GM21529 (cell line): ENCODE measurements at regions not wholly inside any gene's neighbourhood (a gene's known extent, or its start where the extent isn't known, plus 50 kb on each side); places are given as distances from the start of the nearest gene placed in this dataset.
A peak's percentile ranks its signal among the peaks of the same experiment; 100 is the strongest.

Source experiments
- ATAC-seq: cut with Tn5 transposase; IDR thresholded peaks from one replicate; pipeline ENCODE4 v1.9.1; 2021; ENCODE audit not compliant: unreplicated experiment

DNA sequence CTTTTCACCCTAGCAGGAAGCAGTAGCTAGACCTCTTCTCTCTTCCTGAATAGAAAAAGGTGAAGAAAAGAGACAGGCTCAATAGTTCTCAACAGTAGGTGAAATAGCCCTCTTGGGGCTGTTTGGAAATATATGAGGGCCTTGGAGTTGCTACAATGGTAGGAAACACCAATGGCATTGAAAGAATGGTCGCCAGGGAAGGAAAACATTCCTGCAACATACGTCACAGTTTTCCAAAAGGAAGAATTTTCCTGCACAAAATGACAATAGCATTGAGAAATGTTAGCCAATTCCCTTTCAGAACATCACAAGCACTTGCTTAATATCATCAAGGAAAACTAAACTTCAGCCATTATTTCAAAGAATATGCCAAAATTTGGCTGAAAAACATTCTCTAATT lies 484.5 kb downstream of the IGSF11 start:
- ATAC-seq = no peak

DNA sequence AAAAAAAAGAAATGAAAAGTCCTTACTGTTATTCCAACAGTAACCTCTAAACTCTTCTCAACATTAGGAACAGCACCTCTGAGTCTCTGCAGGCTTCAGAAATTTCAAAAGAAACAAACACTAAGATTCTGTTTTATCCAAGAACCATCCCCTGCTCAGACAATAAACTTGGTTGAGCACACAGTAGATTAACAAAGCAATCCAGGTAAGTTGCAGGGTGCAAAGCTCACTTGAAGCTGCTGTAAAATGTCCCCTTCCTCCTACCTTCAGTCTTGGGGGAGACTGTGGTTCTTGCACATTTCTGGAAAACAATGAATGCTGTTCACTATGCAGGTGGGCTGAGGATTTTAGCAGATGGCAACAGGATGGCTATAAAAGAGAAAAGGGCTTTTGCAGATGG lies 484.1 kb downstream of the IGSF11 start:
- no peak for ATAC-seq

DNA sequence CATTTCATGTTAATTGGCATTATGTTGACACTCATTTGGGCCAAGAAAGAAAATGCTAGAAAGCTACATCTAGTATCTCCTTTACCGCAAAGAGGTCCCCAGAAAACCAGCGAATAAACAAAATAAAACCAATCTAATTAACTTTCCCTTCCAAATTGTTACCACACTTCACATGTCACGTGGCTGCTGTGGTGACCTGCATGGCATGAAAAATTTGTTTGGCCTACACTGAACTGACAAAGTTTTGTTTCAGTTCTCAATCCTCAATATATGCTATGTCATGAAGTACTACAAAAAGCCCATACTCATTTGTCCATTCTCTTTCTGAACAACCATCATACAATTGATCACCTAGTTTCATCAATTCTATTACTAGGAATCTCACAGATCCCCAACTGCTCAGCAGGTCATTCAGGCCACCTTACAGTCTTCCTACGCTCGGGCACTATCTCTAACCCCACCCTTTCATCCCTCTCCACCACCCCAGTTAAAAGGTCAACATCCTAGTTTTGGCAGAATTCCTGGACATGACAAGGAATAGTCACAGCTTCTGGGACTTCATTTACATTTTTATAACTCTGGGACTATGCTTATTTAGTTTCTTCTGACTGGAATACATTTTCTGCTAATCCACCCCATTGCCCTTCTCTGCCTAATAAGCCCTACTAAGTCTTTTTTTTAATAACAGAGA lies 480.4 kb downstream of the IGSF11 start:
- ATAC-seq = no peak

DNA sequence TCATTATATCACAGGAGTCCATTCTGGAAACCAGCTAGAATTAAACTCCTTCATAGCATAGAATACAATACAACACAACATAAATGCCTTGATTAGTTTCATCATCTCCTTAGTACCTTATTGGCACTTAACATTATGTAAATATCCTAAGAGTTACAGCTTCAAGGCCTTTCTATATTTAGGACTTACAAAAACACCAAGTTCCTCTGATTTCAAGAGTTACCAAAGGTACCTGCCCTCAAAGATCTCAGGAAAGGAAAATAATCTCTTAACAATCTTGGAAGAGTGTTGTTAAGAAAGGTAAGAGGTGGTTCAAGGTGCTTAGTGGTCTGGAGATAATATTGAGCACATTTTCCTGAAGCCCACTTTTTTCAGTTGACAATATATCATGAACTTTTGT lies 477.7 kb downstream of the IGSF11 start:
- ATAC-seq = no peak

DNA sequence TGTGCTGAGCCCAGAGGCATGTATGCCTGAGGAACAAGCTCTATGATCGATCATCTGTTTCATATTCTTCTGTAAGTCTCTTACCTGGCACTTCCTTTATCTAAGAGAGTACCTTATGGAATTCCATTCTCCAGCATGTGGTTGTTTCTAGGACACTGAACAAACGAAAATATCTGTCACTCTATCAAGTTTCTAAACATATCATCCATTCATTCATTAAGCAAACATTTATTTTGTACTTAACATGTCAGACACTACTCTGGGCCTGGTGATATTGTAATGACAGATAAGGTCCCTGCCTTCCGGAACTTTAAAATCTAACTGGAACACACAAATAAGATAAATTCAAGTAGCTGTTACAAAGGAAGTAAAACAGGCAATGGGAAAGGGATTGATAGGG lies 477.1 kb downstream of the IGSF11 start:
- no peak for ATAC-seq

GRCh38 chr3:118559286-118559685 lies 475.4 kb downstream of the IGSF11 start:
- ATAC-seq = no peak

DNA sequence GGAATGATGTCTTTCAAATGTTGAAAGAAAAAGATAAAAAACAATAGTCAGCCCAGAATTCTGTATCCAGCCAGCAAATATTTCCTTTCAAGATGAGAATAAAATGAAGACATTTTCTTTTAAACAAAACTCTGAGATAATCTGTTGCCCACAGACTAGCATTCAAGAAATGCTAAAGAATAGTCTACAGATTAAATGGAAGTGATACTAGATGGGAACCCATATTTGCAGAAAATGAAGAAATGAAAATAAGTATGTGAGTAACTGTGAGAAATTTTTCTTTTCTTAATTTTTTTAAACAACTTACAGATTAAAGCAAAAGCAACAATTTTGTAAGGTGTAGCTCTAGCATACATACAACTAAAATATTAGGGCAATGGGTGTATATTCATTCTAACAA lies 469.8 kb downstream of the IGSF11 start:
- ATAC-seq = no peak

DNA sequence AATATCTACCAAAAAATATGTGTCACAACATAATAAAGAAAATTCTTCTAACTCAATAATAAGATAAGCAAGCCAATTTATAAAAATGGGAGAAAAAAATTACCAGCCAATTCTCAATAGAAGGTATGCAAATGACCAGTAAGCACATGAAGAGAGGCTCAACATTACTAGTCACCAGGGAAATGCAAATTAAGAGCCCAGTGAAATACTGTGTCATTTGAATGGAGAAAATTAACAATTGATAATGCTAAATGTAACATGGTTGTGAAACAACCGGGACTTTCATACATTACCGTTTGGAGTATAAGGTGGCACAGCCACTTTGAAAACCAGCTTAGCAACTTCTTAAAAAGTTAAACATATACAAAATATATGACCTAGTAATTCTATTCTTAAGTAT lies 460.7 kb downstream of the IGSF11 start:
- ATAC-seq = no peak

- ATAC-seq = no peak
Measured at GRCh38 chr3:118577055-118577777, 457.4 kb downstream of the IGSF11 start.

DNA sequence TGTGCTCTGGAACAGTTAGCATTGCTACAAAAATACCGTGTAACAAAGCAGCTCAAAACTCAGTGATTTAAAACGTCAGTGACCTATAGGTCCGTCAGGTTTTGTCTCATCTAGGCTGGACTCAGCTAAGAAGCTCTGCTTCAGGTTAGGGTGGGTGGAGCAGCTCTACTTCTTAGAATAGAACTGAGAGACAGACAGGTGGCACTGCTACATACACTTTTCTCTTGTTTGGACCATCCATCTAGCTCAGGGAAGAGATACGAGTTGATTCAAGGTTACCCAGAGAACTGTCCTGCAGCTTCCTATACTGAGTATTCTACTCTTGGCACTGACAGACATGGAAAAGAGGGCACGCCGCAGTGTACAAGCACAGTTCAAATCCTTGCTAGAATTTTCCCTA lies 456.1 kb downstream of the IGSF11 start:
- no peak for ATAC-seq

- no peak for ATAC-seq
Measured at GRCh38 chr3:118587037-118587741, 447.5 kb downstream of the IGSF11 start.

- ATAC-seq = no peak
Measured at GRCh38 chr3:118587847-118588246, 446.8 kb downstream of the IGSF11 start.

- no peak for ATAC-seq
Measured at GRCh38 chr3:118593277-118593670, 441.4 kb downstream of the IGSF11 start.

- ATAC-seq = no peak
Measured at GRCh38 chr3:118597184-118597583, 437.5 kb downstream of the IGSF11 start.

DNA sequence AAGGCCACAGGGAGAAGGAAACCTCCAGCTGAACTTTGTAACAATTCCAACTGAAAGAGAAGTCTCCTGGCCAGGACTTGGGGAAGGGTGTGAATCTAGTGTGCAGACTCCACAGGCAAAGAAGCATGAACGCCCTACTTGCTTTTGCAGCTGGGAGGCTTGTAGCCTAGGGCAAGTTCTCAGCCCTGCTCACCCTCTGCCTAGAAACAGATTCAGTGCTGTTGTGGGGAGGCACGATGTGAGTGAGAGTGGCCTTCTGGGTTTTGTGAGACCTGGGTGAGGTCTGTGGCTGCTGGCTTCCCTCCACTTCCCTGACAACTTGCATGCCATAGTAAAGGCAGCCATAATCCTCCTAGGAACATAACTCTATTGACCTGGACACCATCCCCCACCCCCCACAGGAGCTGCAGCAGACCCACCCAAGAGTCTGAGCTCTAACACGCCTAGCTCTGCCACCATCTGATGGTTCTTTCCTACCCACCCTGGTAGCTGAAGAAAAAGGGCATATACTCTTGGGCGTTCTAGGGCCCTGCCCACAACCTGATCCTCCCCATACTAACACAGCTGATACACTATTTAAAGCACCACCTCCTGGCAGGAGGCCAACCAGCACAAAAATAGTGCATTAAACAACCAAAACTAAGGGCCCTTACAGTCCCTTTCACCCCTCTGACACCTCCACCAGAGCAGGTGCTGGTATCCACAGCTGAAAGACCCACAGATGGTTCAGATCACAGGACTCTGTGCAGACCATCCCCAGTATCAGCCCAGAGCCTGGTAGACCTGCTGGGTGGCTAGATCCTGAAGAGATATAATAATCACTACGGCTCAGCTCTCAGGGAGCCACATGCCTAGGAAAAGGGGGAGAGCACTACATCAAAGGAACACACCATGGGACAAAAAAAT lies 426.5 kb downstream of the IGSF11 start:
- ATAC-seq = no peak

DNA sequence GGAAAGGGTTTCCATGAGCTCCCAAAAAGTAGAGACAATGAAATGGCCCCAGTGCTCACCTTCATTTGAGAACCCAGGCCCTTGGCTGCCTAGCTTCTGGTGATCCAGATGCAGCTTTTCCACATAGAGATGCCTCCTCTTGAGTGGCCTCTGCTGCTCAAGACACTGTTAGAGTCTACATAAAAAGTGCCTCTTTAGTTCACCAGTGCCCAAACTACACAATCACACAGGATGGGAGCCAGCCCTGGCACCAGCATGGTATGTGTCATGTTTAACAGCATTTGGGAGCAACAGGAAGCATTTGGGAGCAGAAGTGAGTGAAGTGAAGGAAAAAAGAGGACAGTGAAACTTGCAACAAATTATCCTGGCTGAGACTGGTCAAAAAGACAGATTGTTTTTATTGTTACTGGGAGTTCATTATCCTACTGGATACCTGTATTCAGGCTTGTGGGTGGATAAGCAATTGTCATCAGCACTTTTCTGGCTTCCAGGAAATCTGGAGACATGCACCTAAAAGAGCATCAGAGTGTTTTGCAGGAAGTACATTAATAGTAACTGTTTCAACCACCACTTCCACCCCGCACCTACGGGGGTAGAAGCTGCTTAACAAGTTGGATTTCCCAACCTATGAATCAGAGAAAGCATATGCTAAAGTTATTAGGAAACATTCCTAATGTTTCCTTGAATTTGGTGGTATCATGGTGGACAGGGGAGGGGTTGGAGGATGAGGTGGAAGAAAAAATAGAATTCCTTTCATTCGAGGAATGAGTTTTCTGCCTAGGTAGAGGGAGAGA lies 416.2 kb downstream of the IGSF11 start:
- no peak for ATAC-seq

- no peak for ATAC-seq
Measured at GRCh38 chr3:118626453-118626852, 408.2 kb downstream of the IGSF11 start.

DNA sequence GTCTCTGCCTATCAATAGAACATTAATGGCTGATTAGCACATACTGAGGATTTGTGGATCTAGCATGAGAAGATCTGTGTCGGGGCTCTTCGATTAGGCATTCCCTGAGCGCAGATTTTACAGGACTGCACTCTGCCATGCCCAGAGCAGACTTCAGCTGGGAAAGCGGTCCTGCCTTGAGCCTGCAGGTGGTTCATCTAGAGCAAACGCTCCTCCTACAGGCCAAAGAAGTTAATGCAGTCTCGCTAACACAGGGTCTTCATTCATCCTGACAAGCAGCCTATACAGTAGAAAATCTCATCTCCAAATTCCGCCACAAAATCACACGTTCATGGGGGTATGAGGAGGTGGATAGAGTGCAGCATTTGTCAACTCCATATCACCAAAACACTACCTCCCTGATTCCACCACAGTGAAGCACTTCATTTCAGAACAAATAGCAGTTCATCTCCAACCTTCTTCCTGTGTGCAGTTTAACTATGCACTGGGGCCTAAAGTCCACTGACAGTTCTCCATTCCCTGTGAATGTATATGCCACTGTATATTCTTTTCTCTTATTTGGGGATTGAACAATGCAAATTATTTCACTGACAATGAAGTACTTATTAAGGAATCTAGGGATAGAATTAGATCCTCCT lies 405.8 kb downstream of the IGSF11 start:
- peak; percentile 99 for ATAC-seq

DNA sequence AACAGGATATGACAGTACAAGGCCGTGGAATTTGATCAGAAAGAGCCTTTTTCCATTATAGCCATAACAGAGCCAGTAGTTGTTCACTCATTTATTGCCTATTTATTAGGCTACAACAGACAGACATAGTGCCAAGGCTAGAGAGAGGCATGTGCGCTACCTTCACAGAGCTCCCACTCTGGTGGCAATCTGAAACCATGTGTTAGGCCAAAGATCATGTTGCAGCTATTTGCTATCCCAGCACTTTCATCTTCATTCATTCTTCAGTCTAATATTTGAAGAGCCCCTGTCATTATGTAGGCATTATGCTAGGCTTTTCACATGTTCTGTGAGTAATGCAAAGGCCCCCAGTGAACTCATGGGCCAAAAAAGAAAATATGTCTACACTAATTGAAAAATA lies 404.8 kb downstream of the IGSF11 start:
- ATAC-seq = no peak

- no peak for ATAC-seq
Measured at GRCh38 chr3:118635711-118636110, 398.9 kb downstream of the IGSF11 start.
